ENCODE measurements at regions not wholly inside any gene's neighbourhood (a gene's known extent, or its start where the extent isn't known, plus 50 kb on each side); places are given as distances from the start of the nearest gene placed in this dataset.

DNA sequence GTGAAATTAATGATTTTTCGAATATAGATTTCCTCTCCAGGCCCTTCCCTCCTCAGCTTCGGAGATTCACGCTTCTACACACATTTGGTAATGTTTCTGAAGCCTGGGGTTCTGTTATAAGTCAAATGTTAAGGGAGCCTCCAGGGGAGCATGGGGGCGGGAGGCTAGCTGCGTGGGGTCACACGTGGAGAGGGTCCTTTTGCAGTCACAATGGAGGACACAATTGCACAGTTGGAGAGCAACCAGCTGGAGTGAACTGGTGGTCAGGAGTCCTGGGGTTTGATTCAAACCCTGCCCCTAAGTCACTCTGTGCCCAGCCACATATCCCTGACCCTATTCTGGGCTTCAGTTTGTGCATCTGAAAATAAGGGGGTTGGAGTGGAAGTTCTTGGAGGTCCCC, 481.4 kb downstream of the CDK5RAP2 start:
- Histone ChIP-seq H3K27me3 (no peaks in the 10 kb centered on the region), H3K9me3 (replicated peaks in 1 of 3) (no peaks in the 10 kb centered on the region), H3K36me3 (replicated peaks in 1 of 2) (no peaks in the 10 kb centered on the region), H3K4me1 (replicated peaks in 1 of 2) (no peaks in the 10 kb centered on the region), H3K27ac (no peak overlapping the region), H3K4me3 (no peak overlapping the region)
- intact Hi-C loops (cut with DNase I), result no loop called here
- 60 to 67% (median 62%) methylated on average over 6 of the region's 6 CpGs for WGBS, 4 donors
- TF ChIP-seq POLR2A (IDR thresholded peaks at IDR 0.05) (no peak), CTCF (IDR thresholded peaks at IDR 0.05) (no peak)
- no peak for DNase-seq

- no peak for TF ChIP-seq CTCF (IDR thresholded peaks at IDR 0.05)
- TF ChIP-seq POLR2A (IDR thresholded peaks at IDR 0.05), result no peak
- H3K27ac ChIP-seq, result no peak overlapping the region
- WGBS, 4 donors, result 49 to 68% (median 57%) methylated on average over 3 of the region's 3 CpGs
- H3K9me3 ChIP-seq (replicated peaks in 1 of 3), result no peaks in the 10 kb centered on the region
- no peak for DNase-seq
- intact Hi-C loops (cut with DNase I), result no loop called here
- H3K4me1 ChIP-seq (replicated peaks in 1 of 2), result no peaks in the 10 kb centered on the region
- H3K4me3 ChIP-seq, result no peak overlapping the region
- H3K27me3 ChIP-seq, result no peaks in the 10 kb centered on the region
- no peaks in the 10 kb centered on the region for H3K36me3 ChIP-seq (replicated peaks in 1 of 2)
Measured at GRCh38 chr9:120091206-120091605, 488.8 kb downstream of the CDK5RAP2 start.

- WGBS, 4 donors, result 32 to 38% (median 34%) methylated on average over 8 of the region's 8 CpGs
- intact Hi-C loops (cut with DNase I), result no loop called here
- H3K4me3 ChIP-seq, result no peak overlapping the region
- TF ChIP-seq POLR2A (IDR thresholded peaks at IDR 0.05), result no peak
- peaks cover 5% of the 10 kb centered on the region for H3K27me3 ChIP-seq
- no peaks in the 10 kb centered on the region for H3K4me1 ChIP-seq (replicated peaks in 1 of 2)
- H3K9me3 ChIP-seq (replicated peaks in 1 of 3), result no peaks in the 10 kb centered on the region
- no peak for DNase-seq
- H3K36me3 ChIP-seq (replicated peaks in 1 of 2), result no peaks in the 10 kb centered on the region
- H3K27ac ChIP-seq, result no peak overlapping the region
Measured at GRCh38 chr9:120080849-120081248, 499.1 kb downstream of the CDK5RAP2 start.

DNA sequence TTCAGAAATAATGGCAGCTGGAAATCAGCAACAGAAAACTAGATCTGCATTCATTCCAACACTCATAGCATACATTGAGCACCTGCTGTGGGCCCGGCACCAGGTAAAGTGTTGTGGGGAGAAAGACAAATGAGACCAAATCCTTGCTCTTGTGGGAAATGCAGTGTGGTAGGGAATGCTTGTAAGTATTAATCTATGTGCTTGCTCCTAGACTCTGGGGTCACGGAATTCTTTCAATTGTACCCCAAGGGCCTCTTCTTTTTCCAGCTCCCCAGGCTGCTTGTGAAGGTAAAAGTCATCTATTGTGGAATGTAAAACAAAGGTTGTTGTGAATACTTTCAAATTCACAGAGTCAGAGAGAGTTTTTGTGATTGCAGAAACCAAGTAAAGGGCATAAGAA, 501.9 kb downstream of the CDK5RAP2 start:
- Histone ChIP-seq H3K27me3 (peaks cover 5% of the 10 kb centered on the region), H3K4me3 (no peak overlapping the region), H3K4me1 (replicated peaks in 1 of 2) (no peaks in the 10 kb centered on the region), H3K36me3 (replicated peaks in 1 of 2) (no peaks in the 10 kb centered on the region), H3K27ac (no peak overlapping the region), H3K9me3 (replicated peaks in 1 of 3) (no peaks in the 10 kb centered on the region)
- no peak for TF ChIP-seq CTCF (IDR thresholded peaks at IDR 0.05)
- TF ChIP-seq POLR2A (IDR thresholded peaks at IDR 0.05), result no peak
- intact Hi-C loops (cut with DNase I), result no loop called here
- DNase-seq, result no peak
- WGBS, 4 donors, result 73 to 80% (median 76%) methylated on average over 2 of the region's 2 CpGs

DNA sequence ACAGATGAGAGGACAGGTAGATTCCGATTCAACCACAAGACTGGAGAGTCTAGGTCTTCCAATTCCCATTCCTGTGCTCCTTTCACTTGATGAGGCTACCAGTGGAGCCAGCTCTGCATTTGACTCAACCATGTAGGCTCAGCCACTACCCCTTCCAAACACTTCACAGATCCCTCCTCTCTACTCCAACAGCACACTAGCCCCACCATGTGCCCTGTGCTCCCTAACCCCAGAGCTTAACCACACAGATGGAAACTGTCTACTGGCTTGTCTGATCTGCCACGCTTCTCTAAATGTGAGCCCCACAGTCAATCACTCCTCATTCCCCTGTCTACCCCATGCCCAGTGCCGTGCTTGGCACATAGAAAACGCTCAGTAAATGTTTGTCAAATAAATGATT, 508.2 kb downstream of the CDK5RAP2 start:
- WGBS, 4 donors, result 73 to 86% (median 78%) methylated on average over 4 of the region's 4 CpGs
- Histone ChIP-seq H3K4me1 (replicated peaks in 1 of 2) (no peaks in the 10 kb centered on the region), H3K9me3 (replicated peaks in 1 of 3) (no peaks in the 10 kb centered on the region), H3K27me3 (no peaks in the 10 kb centered on the region), H3K36me3 (replicated peaks in 1 of 2) (no peaks in the 10 kb centered on the region), H3K27ac (no peak overlapping the region), H3K4me3 (no peak overlapping the region)
- TF ChIP-seq POLR2A (IDR thresholded peaks at IDR 0.05), result no peak
- TF ChIP-seq CTCF (IDR thresholded peaks at IDR 0.05), result no peak
- intact Hi-C loops (cut with DNase I), result no loop called here
- DNase-seq, result no peak
